ENCODE measurements at regions not wholly inside any gene's neighbourhood (a gene's known extent, or its start where the extent isn't known, plus 50 kb on each side); places are given as distances from the start of the nearest gene placed in this dataset.

DNA sequence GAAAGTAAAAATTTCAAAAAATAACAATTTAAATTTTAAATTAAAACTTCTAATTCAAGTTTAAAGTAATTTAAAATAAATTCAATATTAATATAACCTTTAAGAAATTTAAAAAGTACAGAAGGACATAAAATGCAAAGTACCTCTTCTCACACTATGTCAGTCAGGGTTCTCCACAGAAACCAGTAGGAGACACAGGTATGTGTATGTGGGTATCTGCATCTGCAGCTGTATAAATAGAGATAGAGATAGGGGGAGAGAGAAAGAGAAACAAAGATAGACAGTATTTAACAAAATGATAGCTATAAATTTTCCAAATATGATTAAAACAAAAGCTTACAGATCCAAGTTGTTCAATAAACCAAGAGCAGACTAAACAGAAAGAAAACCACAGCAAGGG is 190.8 kb downstream of the ERMARD start:
- TF ChIP-seq, protein P1, sequence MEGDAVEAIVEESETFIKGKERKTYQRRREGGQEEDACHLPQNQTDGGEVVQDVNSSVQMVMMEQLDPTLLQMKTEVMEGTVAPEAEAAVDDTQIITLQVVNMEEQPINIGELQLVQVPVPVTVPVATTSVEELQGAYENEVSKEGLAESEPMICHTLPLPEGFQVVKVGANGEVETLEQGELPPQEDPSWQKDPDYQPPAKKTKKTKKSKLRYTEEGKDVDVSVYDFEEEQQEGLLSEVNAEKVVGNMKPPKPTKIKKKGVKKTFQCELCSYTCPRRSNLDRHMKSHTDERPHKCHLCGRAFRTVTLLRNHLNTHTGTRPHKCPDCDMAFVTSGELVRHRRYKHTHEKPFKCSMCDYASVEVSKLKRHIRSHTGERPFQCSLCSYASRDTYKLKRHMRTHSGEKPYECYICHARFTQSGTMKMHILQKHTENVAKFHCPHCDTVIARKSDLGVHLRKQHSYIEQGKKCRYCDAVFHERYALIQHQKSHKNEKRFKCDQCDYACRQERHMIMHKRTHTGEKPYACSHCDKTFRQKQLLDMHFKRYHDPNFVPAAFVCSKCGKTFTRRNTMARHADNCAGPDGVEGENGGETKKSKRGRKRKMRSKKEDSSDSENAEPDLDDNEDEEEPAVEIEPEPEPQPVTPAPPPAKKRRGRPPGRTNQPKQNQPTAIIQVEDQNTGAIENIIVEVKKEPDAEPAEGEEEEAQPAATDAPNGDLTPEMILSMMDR (IDR thresholded peaks at IDR 0.05), result no peak
- TF ChIP-seq POLR2A (IDR thresholded peaks at IDR 0.05), result no peak

Data from gastroesophageal sphincter (tissue), 3 donors.